NCI-H774 (cell line): ENCODE measurements at regions not wholly inside any gene's neighbourhood (a gene's known extent, or its start where the extent isn't known, plus 50 kb on each side); places are given as distances from the start of the nearest gene placed in this dataset.
A peak's percentile ranks its signal among the peaks of the same experiment; 100 is the strongest.

ENCODE experiments used
- DNase-seq: peaks from one replicate; lab custom pipeline; 2025; lab: John Stamatoyannopoulos, UW

DNA sequence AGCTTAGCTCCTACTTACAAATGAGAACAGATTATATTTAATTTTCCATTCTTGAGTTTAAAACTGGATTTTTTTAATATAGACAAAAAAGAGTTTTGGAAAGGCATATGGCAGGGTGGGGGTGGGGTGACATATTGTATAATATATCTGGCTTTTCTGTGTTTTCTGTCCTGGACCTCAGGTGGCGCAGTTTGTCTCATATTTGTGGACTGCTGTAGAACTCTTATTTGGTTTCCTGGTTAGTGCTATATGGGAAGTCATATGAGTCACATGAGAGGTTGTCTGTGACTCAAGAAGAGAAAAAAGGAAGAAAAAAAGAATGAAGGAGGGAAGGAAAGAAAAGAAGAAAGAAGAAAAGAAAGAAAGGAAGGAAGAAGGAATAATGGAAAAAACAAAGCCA, 131.8 kb downstream of the CLVS2 start:
- no peak for DNase-seq

DNA sequence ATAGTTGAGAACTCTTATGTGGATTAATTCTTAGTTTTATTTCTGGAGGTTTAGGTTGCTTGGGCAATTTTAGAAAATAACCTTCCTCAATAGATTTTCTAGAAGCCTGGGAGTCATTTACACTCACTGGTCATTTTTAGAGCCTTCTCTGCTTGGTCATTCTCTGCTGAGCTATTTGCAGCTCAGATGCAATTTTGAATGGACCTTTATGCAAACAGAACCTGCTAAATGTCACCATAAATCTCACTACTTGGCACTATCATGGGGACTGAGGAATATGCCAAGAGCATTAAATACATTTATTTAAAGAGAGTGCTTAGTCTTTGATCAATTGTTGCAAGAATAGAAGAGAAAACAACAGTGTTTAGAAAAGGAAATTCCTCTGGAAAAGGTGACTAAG, 154.0 kb downstream of the CLVS2 start:
- DNase-seq: peak; percentile 36

DNA sequence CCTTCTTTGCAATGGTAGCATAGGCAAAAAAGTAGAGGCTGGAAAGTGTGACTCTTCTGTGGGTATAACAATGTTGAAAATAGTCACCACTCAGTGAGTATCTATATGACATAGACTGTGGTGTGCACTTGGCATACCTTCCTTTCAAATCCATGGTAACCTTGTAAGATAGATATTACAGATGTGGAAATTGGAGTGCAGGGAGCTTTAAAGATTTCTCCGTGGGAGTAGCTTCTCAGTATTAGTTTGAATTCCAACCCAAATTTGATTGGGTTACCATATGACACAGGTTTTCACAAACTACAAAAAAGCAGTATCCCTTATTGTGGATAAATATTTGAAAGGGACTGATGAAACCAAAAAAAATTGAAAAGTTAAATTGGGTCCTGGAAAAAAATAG, 163.8 kb downstream of the CLVS2 start:
- no peak for DNase-seq
